Mesothelial cell of epicardium (in vitro differentiated cells): ENCODE measurements at regions not wholly inside any gene's neighbourhood (a gene's known extent, or its start where the extent isn't known, plus 50 kb on each side); places are given as distances from the start of the nearest gene placed in this dataset.

Experiments
- DNase-seq, 2 experiments: peaks; one replicate each; pipeline ENCODE4 v3.0.0; 2021; ENCODE audit warnings: low spot score in 2 of 2; ENCODE audit not compliant: unreplicated experiment in 2 of 2
- H3K27ac Mint-ChIP-seq: 2 replicates; pipeline ENCODE4 v1.8.0; 2021; ENCODE audit warnings: mixed read lengths
- H3K27me3 Mint-ChIP-seq: 2 replicates; pipeline ENCODE4 v1.8.0; 2021; ENCODE audit warnings: low read depth, mixed read lengths
- H3K36me3 Mint-ChIP-seq: 2 replicates; pipeline ENCODE4 v1.8.0; 2021; ENCODE audit warnings: mixed read lengths
- H3K4me1 Mint-ChIP-seq: 2 replicates; pipeline ENCODE4 v1.8.0; 2021; ENCODE audit warnings: mixed read lengths
- H3K4me3 Mint-ChIP-seq: 2 replicates; pipeline ENCODE4 v1.8.0; 2021; ENCODE audit warnings: mild to moderate bottlenecking, moderate library complexity, mixed read lengths
- H3K9me3 Mint-ChIP-seq: 2 replicates; pipeline ENCODE4 v1.8.0; 2021; ENCODE audit warnings: mixed read lengths
- TF ChIP-seq, protein P1 (sequence below): fragments of 200-600 bp; sonication (generic); IDR thresholded peaks from one replicate; pipeline ENCODE4 v1.5.0; 2021; ENCODE audit warnings: antibody characterized with exemption; ENCODE audit not compliant: unreplicated experiment

DNA sequence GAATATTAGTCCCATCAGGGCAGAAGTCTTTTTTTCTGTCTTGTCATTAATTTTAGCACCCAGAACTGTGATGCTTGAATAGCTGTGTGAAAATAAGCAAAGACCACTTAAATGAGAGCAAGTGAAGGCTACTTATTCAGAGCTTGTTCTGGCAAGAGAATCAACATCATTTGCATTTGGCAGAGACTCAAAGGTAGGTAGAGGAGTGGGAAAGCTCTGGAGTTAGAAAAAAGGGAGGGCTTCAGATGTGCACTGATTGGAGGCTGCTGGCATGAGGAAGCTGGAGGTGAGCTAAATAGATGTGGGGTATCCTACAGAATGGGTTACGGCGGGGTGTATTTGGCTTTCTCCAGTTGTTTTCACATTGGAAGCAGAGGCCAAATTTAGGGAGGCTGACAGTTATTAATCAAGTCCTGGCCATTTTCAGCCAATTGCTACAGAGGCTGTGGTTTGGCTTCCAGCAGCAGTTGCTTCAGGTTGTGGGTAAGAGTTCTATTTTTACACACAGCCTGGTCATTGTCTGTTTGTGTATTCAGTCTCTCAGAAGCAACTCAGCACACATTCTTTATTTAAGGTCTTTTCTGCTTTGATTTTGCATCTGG, 254.3 kb downstream of the BTBD3 start:
- Mint-ChIP-seq H3K27ac (no peak overlapping the region), H3K36me3 (peaks cover 7% of the 10 kb centered on the region), H3K4me1 (peaks cover 2% of the 10 kb centered on the region), H3K4me3 (no peak overlapping the region), H3K27me3 (no peaks in the 10 kb centered on the region), H3K9me3 (peaks cover 20% of the 10 kb centered on the region)
- TF ChIP-seq, protein P1, sequence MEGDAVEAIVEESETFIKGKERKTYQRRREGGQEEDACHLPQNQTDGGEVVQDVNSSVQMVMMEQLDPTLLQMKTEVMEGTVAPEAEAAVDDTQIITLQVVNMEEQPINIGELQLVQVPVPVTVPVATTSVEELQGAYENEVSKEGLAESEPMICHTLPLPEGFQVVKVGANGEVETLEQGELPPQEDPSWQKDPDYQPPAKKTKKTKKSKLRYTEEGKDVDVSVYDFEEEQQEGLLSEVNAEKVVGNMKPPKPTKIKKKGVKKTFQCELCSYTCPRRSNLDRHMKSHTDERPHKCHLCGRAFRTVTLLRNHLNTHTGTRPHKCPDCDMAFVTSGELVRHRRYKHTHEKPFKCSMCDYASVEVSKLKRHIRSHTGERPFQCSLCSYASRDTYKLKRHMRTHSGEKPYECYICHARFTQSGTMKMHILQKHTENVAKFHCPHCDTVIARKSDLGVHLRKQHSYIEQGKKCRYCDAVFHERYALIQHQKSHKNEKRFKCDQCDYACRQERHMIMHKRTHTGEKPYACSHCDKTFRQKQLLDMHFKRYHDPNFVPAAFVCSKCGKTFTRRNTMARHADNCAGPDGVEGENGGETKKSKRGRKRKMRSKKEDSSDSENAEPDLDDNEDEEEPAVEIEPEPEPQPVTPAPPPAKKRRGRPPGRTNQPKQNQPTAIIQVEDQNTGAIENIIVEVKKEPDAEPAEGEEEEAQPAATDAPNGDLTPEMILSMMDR: no peak
- no peak for DNase-seq

DNA sequence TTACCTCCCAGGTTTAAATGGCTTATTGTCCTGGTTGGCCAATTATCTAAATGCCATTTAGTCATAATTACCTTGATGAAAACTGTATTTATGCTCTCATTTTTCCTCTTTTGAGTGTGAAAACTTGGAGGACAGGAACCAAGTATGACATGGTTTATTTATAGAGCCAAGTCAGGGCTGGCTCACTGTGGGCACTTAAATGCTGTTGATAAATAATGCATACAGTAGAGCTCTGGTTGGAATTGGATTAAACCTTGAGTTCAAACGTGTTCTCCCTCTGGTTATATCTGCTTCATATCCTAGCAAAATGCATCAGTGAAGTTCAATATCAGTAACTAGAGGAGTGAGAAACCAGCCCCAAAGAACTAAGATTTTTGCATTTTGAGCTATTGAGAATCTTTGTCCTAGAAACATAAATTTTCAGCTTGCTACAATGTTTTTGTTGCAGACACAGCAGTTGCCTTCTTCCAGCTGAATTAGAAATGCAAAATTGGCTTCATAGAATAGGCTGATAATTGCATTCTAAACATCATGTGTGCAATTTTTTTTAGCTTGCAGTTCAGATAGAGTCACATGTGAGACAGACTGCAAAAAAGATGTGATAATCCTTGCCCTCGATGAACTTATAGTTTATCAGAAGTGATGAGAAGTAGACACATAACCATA, 255.8 kb downstream of the BTBD3 start:
- DNase-seq: no peak
- TF ChIP-seq, protein P1: no peak

DNA sequence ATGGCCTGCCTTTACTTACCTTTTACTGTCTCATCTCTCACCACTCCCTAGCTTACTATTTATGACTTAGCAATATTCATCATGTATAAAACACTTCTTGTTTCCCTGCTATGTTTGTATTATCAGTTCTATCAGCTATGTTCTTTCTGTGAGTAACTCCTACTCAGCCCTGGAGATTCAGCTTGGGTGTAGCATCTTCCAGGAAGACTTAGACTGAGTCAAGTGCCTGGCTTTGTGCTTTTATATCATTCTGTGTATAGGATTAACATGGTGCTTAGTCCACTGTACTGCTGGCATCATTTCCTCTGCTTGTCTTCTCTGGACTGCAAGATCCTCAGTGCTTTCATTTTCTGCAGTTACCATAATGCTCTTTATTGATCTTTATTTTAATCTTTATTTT, 257.8 kb downstream of the BTBD3 start:
- no peak for DNase-seq
- H3K9me3 Mint-ChIP-seq: no peaks in the 10 kb centered on the region
- no peaks in the 10 kb centered on the region for H3K36me3 Mint-ChIP-seq
- TF ChIP-seq, protein P1: no peak
- no peaks in the 10 kb centered on the region for H3K27me3 Mint-ChIP-seq
- no peak overlapping the region for H3K4me3 Mint-ChIP-seq
- H3K4me1 Mint-ChIP-seq: peaks cover 2% of the 10 kb centered on the region
- H3K27ac Mint-ChIP-seq: no peak overlapping the region

More for the DNA sequence above, 255.8 kb downstream of the BTBD3 start:
- H3K9me3 Mint-ChIP-seq: peaks cover 6% of the 10 kb centered on the region
- no peaks in the 10 kb centered on the region for H3K27me3 Mint-ChIP-seq
- H3K4me3 Mint-ChIP-seq: no peak overlapping the region
- H3K27ac Mint-ChIP-seq: no peak overlapping the region
- peaks cover 2% of the 10 kb centered on the region for H3K4me1 Mint-ChIP-seq
- peaks cover 2% of the 10 kb centered on the region for H3K36me3 Mint-ChIP-seq

DNA sequence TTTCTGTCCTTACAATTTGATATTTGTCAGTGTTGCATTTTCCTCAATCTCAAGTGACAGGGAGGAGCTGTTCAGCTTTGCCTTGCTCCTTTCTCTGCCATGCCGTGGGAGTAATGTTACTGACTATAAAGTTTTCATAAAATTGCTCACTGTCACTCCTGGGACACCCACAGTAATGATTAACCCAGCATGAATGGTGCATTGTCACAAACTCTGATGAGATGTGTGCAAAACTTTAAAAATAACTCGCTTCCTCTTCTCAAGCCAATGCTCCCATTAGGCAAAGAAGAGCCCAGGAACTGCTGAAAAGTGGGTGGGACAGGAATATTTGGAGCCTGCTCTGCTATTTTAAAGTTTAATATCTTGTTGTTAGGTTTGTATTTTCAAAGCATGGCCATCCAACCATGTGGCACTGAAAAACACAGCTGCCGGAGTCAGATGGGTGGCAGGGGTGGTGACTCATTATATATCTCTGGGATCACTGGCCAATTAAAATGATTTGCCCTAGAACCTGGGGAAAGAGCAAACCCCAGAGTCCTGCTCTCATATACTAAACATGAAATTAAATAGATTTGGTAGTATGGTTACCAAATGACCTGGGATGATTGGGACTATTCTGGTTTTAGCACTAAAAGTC, 260.1 kb downstream of the BTBD3 start:
- TF ChIP-seq, protein P1: no peak
- no peaks in the 10 kb centered on the region for H3K9me3 Mint-ChIP-seq

DNA sequence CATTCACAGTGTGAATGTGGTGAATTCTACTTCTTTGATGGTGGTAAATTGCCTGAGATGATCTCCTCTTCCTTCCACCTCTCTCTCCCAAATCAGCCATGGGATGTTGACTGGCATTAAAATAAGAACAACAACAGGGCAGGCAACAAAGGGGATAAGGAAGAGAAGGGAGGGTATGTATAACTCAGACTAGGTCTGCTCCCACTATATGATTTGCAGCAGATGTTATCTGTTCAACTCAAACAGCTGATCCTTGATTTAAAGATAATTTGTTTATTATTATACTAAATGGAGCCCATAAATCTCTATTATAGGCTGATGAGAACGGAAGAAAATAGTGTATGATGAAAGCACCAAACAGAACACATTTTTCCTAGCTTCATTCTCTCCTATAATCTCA, 262.0 kb downstream of the BTBD3 start:
- H3K27me3 Mint-ChIP-seq: no peaks in the 10 kb centered on the region
- TF ChIP-seq, protein P1: no peak
- H3K4me3 Mint-ChIP-seq: no peak overlapping the region
- no peaks in the 10 kb centered on the region for H3K9me3 Mint-ChIP-seq
- H3K27ac Mint-ChIP-seq: no peak overlapping the region
- H3K4me1 Mint-ChIP-seq: no peaks in the 10 kb centered on the region
- H3K36me3 Mint-ChIP-seq: no peaks in the 10 kb centered on the region
- DNase-seq: no peak

More for the DNA sequence above, 260.1 kb downstream of the BTBD3 start:
- Mint-ChIP-seq H3K36me3 (no peaks in the 10 kb centered on the region), H3K4me1 (no peaks in the 10 kb centered on the region), H3K27ac (no peak overlapping the region), H3K27me3 (no peaks in the 10 kb centered on the region), H3K4me3 (no peak overlapping the region)
- DNase-seq: no peak
